Germinal center (tissue), 1 donor: ENCODE measurements at regions not wholly inside any gene's neighbourhood (a gene's known extent, or its start where the extent isn't known, plus 50 kb on each side); places are given as distances from the start of the nearest gene placed in this dataset.
"Not testable (repeated sequence)": the region's sequence is repeated elsewhere in the genome, so short reads cannot be mapped to it uniquely, and the experiment has no call there.

ENCODE experiments used
- DNase-seq: peaks from one replicate; pipeline ENCODE4 v3.0.0; 2012; ENCODE audit warnings: mixed read lengths, low spot score

DNA sequence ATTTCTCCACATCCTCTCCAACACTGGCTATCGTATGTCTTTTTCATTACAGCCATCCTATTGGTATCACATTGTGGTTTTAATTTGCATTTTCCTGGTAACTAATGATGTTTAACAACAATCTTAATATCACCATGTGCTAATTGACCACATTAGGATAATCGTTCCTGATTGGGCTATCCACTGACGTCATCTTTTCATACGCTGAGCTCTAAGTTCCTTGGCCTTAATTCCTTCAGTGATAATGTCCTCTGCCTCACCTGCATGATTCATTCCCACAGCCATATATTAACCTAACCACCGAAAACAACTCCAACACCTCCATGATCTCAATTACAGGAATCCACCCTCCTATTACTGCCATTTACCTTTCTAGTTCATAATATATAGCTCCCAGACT, 547.9 kb upstream of the BRINP1 start:
- DNase-seq: no peak

DNA sequence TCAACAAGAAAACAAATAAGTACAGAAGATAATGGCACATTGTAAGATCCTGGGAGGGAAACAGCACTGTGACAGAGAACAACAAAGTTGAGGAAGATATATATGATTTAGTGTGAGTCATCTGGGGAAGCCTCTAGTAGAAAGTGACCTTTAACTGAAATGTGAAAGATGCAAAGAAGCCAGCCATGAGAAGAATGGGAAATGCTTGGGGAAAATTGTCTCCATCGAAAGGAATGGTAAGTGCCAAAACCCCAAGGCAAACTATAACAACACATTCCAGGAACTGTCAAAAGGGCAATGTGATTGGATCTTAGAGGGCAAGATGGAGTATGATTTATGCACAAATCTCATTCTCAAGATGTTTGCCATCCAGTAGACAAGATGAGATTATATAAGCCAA, 537.8 kb upstream of the BRINP1 start:
- no peak for DNase-seq

DNA sequence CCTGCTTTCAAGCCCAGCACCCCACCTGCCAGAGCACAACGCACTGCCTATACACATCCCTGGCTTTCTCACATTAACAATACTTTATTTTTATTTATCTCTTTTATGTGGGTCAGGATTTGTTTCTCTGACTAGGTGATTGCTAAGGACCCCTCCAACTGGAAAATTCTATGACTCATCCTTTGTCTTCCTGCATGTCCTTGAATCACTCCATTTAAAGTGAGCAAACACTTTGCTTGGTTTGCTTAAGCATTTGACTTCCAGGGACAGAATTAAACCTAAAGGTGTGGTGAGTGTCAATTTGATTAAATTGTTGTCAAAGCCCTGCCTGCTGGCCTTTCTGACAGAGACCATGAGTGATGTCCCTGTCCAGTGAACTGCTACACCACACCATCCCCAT, 536.5 kb upstream of the BRINP1 start:
- DNase-seq: no peak

DNA sequence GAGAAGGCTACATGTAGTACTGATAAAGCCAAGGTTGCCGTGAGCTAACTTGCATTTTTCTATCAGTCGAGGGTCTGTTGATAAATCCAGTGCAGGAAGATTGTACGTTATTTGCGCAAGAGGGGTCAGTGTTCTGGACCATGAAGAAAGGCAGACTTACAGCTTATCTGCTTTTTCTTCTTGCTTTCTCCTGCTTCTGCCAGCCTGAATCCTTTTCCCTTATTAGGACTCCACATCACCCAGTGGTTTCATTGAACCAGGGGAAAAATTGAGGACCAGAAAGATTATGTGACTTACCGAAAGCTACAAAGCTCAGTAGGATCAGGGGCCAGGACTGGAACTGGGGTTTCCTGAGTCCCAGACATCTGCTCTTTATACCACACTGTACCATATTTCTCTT, 534.6 kb upstream of the BRINP1 start:
- no peak for DNase-seq

DNA sequence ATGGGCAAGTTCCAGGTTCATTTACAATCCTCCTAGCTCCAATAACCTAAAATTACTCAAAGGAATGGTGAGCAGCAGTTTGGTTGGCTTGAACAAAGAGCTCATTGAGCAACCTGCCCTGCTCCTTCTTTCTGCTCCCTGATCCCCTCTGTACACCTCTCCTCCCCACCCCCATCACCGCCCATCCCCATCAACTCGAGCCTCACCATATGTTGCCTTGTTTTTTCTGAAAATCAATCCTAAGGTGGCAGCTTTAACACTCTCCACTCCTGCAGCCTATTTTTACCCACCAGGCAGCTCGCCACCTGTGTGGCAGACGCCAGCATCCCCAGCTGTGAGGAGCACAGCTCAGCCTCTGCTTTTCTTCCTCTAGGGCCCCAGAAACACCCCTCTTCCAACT, 533.4 kb upstream of the BRINP1 start:
- no peak for DNase-seq

DNA sequence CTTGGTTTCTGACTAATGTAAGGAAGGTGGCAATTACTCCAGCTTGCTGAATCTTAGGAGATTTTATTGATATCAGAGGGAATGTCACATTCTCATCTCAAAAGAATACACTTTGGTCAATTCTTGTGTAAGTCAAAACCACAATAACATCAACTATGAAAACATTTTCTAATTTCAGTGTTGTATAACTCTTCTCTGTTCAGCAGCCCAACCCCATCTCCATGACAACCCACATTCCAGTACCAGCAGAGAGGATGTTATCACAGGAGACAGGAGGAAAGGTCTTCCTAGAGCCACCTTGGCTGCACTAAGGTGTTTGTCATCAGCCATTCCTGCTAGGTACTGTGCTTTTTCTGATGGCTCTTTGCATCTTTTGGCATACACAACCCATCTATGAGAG, 529.1 kb upstream of the BRINP1 start:
- DNase-seq: no peak

DNA sequence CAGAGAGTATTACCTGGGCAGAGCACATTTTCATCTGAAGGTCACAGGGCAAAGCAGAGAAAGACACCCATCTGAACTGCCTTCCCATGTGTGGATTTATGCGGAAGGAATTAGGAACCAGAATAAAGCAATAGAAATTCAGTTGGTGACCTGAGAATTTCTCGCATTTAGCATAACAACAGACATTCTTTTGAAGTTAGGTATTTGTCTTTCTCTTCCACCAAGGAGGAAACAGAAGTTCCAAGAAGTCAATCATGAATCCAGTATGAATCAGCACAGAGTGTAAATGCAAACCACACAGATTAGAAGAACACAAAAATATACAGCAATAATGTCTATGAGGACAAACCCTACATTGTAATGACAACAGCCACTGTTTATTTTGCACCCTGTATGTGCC, 515.2 kb upstream of the BRINP1 start:
- DNase-seq: no peak

DNA sequence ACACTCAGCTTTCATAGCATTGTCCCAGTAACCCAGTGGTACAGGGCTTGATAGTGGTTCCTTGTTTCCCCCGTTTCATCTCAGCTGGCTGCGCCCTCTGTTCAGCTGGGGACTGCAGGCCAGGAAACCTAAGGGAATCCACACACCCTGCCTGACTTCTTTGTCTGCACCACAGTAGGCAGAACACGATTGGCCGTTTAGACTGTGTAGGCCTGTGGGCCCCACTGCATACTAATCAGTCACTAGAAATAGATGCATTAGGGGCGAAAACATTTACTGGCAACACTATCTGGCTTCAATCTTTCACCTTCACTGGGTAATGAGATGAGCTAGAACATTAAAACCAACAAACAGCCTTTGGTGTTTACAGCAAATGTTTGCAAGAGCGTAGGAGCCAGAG, 512.7 kb upstream of the BRINP1 start:
- DNase-seq: no peak

DNA sequence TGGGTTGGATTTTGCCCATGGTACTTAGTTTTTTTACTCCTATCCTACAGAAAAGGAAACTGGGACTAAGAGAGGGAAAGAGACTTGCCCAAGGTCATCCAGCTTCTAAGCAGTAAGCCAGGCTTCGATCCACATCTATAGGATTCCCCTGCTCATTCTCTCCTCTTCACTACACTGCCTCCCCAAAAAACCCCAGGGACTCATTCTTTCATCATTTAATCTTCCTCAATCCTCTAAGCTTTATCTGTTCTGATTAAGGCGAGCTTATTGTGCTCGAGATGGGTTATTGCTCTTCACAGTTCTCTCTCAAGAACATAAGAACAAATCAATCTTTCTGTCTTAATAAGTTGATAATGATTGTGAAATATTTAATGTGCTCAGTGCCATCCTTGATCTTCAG, 511.1 kb upstream of the BRINP1 start:
- no peak for DNase-seq

DNA sequence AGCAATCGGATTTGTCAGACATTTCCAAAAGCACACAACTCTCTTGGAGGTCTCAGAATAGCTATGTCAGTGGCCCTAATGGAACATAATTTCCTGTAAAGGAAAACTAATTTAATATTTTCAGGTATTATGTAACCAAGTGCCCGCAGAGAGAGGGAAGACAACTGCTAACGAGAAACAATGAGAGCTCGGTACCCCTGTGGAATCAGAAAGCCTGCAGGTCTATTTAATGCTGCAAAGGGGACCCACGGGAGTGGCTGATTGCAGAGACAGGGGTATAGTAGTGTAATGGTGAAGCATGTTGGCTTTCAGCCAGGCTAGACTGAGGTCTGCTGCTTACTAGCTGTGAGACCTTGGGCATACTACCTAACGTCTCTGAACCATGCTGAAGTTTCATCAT, 508.1 kb upstream of the BRINP1 start:
- DNase-seq: no peak

DNA sequence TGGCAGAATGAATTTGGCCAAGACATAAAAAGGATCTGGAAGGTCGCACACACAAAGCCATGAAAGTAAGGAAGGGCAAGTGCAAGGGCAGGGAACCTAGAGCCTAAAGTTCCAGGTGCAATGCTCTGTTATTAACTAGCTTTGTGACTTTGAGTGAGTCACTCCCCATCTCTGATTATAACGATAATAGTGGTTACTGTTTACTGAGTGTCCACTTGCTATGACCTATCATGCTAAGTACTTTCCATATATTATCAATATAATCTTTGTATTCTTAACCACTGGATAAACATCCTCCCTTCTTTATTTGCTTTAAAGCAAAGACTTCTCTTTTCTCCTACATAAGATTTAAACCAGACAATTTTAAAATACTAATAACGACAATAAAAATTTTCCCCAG, 504.6 kb upstream of the BRINP1 start:
- no peak for DNase-seq

DNA sequence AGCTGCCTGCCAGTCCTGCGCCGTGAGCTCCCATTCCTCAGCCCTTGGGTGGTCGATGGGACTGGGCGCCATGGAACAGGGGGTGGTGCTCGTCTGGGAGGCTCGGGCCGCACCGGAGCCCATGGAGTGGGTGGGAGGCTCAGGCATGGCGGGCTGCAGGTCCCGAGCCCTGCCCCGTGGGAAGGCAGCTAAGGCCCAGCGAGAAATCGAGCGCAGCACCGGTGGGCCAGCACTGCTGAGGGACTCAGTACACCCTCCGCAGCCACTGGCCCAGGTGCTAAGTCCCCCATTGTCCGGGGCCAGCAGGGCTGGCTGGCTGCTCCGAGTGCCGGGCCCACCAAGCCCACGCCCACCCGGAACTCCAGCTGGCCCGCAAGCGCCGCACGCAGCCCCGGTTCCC, 501.0 kb upstream of the BRINP1 start:
- not testable (repeated sequence) for DNase-seq

DNA sequence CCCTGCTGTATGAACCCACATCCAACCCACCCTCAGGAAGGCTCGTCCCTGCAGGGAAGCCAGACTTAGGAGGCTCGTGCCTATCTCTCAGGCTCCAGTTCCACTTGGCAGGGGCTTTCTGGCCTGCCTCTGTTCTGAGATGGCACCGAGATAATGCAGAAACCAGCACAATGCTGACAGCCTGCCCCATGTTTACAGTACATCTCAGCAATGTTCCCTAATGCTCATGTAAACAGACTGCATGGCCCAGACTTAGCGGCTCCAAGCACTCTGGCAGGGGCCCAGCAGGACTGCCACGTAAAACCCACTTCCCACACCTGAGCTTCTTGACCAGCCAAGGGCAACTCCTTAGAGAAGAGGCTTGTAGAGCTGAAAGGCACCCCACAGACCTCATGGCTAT, 499.5 kb upstream of the BRINP1 start:
- no peak for DNase-seq

DNA sequence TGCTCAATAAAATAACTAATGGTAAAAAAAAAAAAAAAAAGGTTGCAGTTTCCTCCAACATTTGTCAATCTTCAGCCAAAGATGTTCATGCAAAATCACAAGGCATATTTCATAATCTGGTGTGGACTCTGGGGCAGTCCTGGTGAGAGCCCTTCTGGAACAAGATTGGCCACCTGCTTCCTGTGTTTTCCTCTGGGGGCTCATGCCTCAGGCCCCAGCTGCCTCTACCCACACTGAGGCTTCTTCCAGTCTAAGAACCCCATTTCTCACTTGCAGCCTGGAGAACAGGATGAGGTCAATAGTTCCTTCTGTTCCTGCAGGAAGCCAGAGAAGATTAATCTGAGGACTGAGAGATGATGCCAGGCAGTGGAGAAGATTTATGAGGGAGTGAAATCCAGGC, 492.6 kb upstream of the BRINP1 start:
- DNase-seq: no peak

DNA sequence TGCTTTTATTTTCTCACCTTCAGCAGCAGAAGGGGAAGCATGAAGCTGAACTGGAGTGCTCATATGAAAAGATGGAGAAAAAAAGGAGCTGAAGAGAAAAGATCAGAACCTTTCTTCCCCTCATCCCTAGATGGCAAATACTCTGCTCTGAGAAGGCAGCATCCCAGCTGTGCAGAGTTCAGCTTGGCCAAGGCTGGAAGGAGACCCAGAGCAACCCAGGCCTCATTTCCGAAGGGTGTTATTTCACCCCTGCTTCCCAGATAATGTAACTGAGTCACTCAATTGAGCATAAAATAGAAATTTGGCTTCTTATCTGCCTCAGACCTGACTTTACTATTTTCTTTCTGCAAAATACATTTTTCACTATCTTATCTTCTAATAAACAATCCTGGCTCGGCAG, 489.9 kb upstream of the BRINP1 start:
- no peak for DNase-seq

DNA sequence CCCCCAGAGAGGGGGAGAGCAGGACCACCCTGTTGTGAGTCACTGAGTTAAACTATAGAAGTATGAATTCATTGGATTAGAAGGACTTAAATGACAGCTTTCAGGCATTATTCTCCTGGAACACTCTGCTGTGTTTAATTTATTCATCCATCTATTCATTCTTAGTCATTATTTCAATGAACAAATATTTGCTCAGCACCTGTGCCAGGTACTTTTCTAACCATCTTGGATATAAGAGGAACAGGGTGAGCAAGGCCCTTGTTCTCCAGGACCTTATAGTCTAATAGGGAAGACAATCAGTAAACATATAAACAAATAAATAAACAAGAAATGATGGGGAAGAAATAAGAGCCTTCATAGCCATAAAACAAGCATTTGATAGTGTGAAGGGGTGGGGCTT, 483.9 kb upstream of the BRINP1 start:
- no peak for DNase-seq

DNA sequence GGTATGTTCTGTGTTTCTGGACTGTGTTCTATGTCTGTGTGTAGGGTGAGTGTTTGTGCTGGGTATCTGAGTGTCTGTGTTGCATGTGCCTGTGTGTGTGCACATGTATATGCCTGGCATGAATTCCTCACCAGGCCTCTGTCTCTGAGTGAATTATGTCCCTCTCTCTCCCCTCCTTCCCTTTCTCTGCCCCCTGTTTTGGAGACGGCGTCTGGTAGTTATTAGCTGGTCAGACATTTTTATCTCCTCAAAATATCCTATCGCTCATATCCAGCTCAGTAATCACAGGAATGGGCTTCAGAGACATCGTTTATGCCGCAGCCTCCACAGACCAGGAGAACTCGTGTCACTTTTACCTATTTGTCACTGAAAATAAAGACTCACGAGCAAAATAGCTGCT, 483.2 kb upstream of the BRINP1 start:
- DNase-seq: no peak

DNA sequence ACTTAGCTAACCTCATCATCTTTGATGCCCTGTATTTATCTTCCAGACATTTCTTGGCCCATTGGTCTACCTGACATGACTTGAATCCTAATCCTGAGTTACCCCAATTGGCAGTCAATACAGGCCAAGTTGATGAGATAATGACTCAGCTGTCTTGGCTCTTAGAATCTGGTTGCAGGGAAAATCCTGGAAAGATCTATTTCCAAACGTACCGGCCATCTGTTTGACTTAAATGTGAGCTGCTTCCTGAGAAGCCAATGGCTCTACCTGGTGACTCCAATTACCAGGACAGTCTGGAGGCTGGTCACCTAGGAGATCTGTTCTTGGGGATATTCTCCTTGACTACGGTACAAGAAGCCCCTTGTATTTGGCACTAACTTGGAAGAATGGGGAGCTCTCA, 475.2 kb upstream of the BRINP1 start:
- DNase-seq: no peak

DNA sequence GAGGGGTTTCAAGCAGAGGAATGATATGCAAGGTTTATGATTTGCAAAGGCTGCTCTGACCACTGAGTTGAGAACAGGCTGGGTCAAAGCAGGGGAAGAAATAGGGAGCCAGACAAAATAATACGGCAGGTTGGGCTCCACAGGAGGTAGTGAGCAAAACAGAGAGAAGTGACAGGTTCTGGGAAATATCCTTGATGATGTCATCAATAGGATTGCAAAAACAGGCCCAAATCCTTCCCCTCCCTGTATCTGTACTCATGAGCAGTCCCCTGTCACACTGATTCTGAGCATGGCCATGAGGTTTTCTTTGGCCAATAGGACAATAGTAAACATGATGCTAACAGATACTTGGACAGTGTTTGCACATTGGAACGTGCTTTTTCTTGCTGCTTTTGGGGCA, 471.8 kb upstream of the BRINP1 start:
- DNase-seq: no peak

DNA sequence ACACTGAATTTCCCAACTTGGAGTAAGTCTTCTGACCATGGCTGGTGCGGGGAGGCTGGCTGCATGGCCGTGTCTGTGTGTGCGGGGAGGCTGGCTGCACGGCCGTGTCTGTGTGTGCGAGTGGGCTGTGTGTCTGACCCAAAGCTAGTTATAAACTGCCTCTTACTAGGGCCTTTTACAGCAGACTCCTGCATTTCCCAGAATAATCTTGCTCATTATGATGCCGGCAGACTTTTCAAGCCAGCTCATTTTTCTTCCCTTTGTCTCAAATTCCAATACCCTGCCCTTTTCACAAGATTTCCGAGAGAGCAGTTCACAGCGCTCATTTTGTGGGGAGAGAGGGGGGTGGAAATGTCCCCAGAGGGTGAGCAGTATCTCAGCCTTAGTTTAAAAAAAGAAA, 470.7 kb upstream of the BRINP1 start:
- no peak for DNase-seq

DNA sequence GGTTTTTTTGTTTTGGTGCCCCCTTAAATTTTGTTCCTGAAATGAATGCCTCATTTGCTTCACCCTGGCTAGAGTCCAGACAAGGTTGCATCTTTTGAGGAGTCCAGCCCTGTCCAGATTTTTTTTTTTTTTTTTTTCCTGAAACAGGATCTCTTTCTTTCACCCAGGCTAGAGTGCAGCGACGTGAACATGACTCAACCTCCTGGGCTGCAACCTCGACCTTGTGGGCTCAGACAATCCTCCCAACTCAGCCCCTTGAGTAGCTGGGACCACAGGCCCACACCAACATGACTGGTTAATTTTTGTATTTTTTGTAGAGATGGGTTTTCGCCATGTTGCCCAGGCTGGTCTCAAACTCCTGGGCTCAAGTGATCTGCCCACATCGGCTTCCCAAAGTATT, 469.0 kb upstream of the BRINP1 start:
- DNase-seq: no peak

DNA sequence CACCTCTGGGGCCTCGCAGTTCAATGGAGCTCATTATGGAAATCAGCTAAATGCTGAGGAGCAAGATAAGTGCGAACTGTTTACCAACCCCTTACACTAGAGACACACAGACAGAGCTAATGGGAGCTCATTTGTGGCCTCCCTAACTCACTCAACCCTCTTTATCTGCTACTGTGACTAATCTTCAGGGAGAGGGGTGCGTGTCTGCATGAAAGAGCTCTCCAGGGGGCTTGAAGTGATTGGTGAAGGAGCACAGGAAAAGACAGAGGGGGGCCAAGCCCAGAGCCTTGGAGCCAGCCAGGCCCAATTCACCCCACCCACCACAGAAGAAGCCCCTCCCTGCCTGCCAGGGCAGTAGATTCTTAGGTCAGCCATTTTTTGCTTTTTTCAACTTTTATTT, 466.8 kb upstream of the BRINP1 start:
- no peak for DNase-seq

DNA sequence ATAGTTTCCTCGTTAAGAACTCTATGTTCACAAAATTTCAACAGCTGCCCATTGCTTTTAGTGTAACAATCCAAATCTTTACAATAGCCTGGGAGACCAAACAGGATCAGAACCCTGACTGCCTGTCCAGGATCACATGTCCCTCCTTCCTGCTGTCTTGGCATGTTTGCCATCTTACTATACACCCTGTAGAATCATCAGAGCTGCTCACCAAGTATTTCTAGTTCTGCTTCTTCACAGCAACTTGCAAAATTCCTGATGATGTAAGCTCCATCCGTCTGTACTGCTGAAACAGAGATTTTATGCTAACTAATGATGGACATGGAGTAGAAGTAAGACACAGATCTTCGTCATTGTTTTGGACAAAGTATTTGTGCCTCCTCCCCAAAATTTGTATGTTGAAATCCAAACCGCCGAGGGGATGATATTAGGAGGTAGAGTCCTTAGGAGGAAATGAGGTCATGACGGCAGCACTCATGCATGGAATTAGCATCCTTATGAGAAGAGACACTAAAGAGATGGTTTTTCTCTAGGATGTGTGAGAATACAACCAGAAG, 464.9 kb upstream of the BRINP1 start:
- no peak for DNase-seq

DNA sequence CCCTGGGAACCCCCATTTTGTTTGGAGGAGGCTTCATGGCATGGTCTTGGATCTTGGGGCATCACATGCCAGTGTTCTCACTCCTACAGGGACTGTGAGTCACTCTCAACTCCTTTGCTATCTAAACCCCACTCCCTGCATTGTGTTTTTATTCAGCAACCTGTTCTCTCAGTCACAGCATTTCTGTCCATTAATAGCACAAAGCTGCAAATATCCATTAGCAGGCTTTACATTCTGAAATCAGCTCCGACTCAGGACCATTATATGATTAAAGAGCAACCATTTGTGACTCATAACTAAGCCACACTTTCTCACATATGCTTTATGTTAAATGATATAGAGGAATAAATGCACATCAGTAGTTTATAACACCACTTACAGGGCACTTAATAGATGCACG, 462.1 kb upstream of the BRINP1 start:
- DNase-seq: no peak

DNA sequence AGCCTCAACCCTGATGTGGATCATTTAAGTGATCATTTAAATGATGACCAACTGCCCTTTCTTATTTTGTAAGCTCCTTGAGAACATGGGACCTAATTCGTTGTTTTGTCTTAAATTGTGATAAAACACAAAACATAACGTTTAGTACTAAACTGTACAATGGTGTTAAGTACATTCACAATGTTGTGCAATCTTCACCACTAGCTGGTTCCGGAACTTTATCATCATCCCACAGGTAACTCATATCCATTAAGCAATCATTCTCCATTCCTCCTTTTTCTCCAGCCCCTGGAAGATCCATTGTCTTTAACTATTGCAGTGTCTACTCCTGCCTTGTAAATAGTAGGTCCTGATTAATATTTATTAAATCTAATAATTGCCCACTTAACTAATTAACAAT, 460.5 kb upstream of the BRINP1 start:
- no peak for DNase-seq
